IMR-90 (cell line): ENCODE measurements at regions not wholly inside any gene's neighbourhood (a gene's known extent, or its start where the extent isn't known, plus 50 kb on each side); places are given as distances from the start of the nearest gene placed in this dataset.

Experiments used
- MAZ ChIP-seq: IDR thresholded peaks from 2 replicates; pipeline ENCODE4 v1.6.1; 2012; ENCODE audit warnings: low read depth, mild to moderate bottlenecking, low read length, improper control_type of control experiment, moderate library complexity, borderline replicate concordance
- SMC3 ChIP-seq: fragments of 150-350 bp; IDR thresholded peaks from 2 replicates; pipeline ENCODE4 v1.6.1; 2016; ENCODE audit warnings: low read depth, mild to moderate bottlenecking, antibody characterized with exemption, low read length, moderate library complexity
- TF ChIP-seq, protein P1 (sequence below): conservative IDR thresholded peaks from 2 replicates; pipeline ENCODE4 v1.5.1; 2012; ENCODE audit warnings: mild to moderate bottlenecking, low read depth, low read length, improper control_type of control experiment

DNA sequence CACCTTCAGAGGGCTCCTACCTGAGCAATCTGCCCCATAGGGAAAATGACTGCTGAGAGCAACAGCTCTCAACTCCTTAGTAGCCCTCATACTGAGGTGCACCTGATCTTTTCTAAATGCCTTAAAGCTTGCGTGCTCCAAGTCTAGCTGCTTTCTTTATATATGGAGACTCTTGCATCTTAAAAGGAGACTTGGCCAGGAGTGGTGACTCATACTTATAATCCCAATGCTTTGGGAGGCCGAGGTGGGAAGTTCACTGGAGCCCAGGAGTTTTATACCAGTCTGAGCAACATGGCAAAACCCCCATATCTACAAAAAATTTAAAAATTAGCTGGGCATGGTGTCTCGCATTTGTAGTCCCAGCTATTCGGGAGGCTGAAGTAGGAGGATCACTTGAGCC is 78.1 kb upstream of the TRIM2 start:
- TF ChIP-seq, protein P1, sequence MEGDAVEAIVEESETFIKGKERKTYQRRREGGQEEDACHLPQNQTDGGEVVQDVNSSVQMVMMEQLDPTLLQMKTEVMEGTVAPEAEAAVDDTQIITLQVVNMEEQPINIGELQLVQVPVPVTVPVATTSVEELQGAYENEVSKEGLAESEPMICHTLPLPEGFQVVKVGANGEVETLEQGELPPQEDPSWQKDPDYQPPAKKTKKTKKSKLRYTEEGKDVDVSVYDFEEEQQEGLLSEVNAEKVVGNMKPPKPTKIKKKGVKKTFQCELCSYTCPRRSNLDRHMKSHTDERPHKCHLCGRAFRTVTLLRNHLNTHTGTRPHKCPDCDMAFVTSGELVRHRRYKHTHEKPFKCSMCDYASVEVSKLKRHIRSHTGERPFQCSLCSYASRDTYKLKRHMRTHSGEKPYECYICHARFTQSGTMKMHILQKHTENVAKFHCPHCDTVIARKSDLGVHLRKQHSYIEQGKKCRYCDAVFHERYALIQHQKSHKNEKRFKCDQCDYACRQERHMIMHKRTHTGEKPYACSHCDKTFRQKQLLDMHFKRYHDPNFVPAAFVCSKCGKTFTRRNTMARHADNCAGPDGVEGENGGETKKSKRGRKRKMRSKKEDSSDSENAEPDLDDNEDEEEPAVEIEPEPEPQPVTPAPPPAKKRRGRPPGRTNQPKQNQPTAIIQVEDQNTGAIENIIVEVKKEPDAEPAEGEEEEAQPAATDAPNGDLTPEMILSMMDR = no peak
- TF ChIP-seq SMC3 (no peak), MAZ (no peak)
